ENCODE measurements at regions not wholly inside any gene's neighbourhood (a gene's known extent, or its start where the extent isn't known, plus 50 kb on each side); places are given as distances from the start of the nearest gene placed in this dataset.

GRCh38 chr4:15130441-15130840 is 128.2 kb downstream of the CPEB2 start:
- no peak for TF ChIP-seq CTCF (IDR thresholded peaks at IDR 0.05)

GRCh38 chr4:15131551-15131950 is 129.3 kb downstream of the CPEB2 start:
- TF ChIP-seq CTCF (IDR thresholded peaks at IDR 0.05), result no peak

- no peak for TF ChIP-seq CTCF (IDR thresholded peaks at IDR 0.05)
Measured at GRCh38 chr4:15132739-15133138, 130.5 kb downstream of the CPEB2 start.

- TF ChIP-seq CTCF (IDR thresholded peaks at IDR 0.05), result no peak
Measured at GRCh38 chr4:15139599-15139998, 137.3 kb downstream of the CPEB2 start.

GRCh38 chr4:15142201-15142600 is 139.9 kb downstream of the CPEB2 start:
- no peak for TF ChIP-seq CTCF (IDR thresholded peaks at IDR 0.05)

- TF ChIP-seq CTCF (IDR thresholded peaks at IDR 0.05), result no peak
Measured at GRCh38 chr4:15143551-15143950, 141.3 kb downstream of the CPEB2 start.

GRCh38 chr4:15144249-15144966 is 142.1 kb downstream of the CPEB2 start:
- TF ChIP-seq CTCF (IDR thresholded peaks at IDR 0.05), result no peak

GRCh38 chr4:15144967-15145295 is 142.7 kb downstream of the CPEB2 start:
- TF ChIP-seq CTCF (IDR thresholded peaks at IDR 0.05), result no peak

Data from LNCAP (cell line).